T-helper 17 cell (primary cell): ENCODE measurements at regions not wholly inside any gene's neighbourhood (a gene's known extent, or its start where the extent isn't known, plus 50 kb on each side); places are given as distances from the start of the nearest gene placed in this dataset.
"Not testable (repeated sequence)": the region's sequence is repeated elsewhere in the genome, so short reads cannot be mapped to it uniquely, and the experiment has no call there.

Source experiments
- ATAC-seq: fragments of 150-1000 bp; cut with Tn5 transposase; 2 replicates; pipeline ENCODE4 v1.10.0; 2021; ENCODE audit warnings: mild to moderate bottlenecking, moderate library complexity
- DNase-seq, 3 donors: peaks; one replicate each; pipeline versions ENCODE4 v3.0.0 to v3.0.0-alpha.2; 2020 to 2021
- H3K9me3 ChIP-seq: one replicate; pipeline ENCODE4 v1.7.0; 2013; ENCODE audit warnings: low read length, mild to moderate bottlenecking; ENCODE audit not compliant: control insufficient read depth, poor library complexity, severe bottlenecking
- H3K27ac Mint-ChIP-seq: one replicate; pipeline ENCODE4 v1.8.0; 2022; ENCODE audit warnings: mild to moderate bottlenecking, moderate library complexity, mixed read lengths
- H3K27me3 Mint-ChIP-seq: one replicate; pipeline ENCODE4 v1.8.0; 2022; ENCODE audit warnings: mixed read lengths
- H3K36me3 Mint-ChIP-seq: one replicate; pipeline ENCODE4 v1.8.0; 2022; ENCODE audit warnings: low read depth, mixed read lengths
- H3K4me1 Mint-ChIP-seq: one replicate; pipeline ENCODE4 v1.8.0; 2022; ENCODE audit warnings: mild to moderate bottlenecking, mixed read lengths
- H3K4me3 Mint-ChIP-seq: one replicate; pipeline ENCODE4 v1.8.0; 2022; ENCODE audit warnings: mild to moderate bottlenecking, moderate library complexity, mixed read lengths

DNA sequence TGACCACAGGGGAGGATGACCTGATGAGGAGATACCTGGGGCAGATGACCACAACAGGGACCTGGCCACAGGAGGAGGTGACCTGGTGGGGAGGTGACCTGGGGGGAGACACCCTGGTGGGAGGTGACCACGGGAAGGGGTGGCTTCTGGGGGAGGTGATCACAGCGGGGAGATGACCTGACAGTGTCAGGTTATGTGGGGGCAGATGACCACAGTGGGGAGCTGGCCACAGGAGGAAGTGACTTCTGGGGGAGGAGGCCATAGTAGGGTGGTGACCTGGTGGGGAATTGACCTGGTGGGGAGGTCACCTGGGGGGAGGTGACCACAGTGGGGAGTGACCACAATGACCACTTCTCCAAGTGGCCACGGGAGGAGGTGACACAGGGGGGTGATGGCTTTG is 4381.5 kb upstream of the TPTE start:
- H3K4me1 Mint-ChIP-seq, DNase-seq, H3K36me3 Mint-ChIP-seq, ATAC-seq, H3K9me3 ChIP-seq, H3K4me3 Mint-ChIP-seq, H3K27me3 Mint-ChIP-seq, H3K27ac Mint-ChIP-seq: not testable (repeated sequence)

- not testable (repeated sequence) for H3K27ac Mint-ChIP-seq, H3K4me1 Mint-ChIP-seq, H3K27me3 Mint-ChIP-seq, H3K9me3 ChIP-seq, DNase-seq, H3K4me3 Mint-ChIP-seq, ATAC-seq, H3K36me3 Mint-ChIP-seq
These were observed 4380.8 kb upstream of the TPTE start for GRCh38 chr21:6140467-6141137.

DNA sequence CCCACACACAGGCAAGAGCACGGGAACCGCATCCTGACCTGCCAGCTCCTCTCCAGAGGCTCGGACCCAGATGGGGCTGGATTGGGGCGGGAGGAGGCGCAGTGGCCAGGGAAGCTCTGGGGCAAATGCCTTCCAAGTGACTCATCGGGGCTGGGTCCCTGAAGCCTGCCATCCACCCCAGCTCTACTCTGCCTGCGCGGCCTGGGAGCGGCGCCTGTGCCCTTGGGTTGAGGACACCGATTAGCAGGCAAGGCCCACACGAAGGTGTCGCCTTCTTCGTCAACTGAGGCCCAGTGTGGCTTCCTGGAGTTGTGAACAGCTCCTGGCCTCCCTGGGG is 4380.3 kb upstream of the TPTE start:
- DNase-seq, H3K4me3 Mint-ChIP-seq, H3K36me3 Mint-ChIP-seq, H3K27ac Mint-ChIP-seq, ATAC-seq, H3K4me1 Mint-ChIP-seq, H3K27me3 Mint-ChIP-seq, H3K9me3 ChIP-seq: not testable (repeated sequence)

GRCh38 chr21:6153154-6153553 is 4368.2 kb upstream of the TPTE start:
- H3K27ac Mint-ChIP-seq, H3K36me3 Mint-ChIP-seq, H3K27me3 Mint-ChIP-seq, ATAC-seq, H3K4me3 Mint-ChIP-seq, H3K4me1 Mint-ChIP-seq, H3K9me3 ChIP-seq, DNase-seq: not testable (repeated sequence)

- H3K27ac Mint-ChIP-seq, H3K9me3 ChIP-seq, H3K4me1 Mint-ChIP-seq, H3K4me3 Mint-ChIP-seq, DNase-seq, H3K36me3 Mint-ChIP-seq, H3K27me3 Mint-ChIP-seq: not testable (repeated sequence)
- ATAC-seq: peak; percentile 84
These were observed 4366.7 kb upstream of the TPTE start for GRCh38 chr21:6154524-6155320.

- ATAC-seq, H3K4me3 Mint-ChIP-seq, H3K27ac Mint-ChIP-seq, H3K4me1 Mint-ChIP-seq, H3K9me3 ChIP-seq, DNase-seq, H3K36me3 Mint-ChIP-seq, H3K27me3 Mint-ChIP-seq: not testable (repeated sequence)
These were observed 4364.5 kb upstream of the TPTE start for GRCh38 chr21:6156712-6157389.

GRCh38 chr21:6157515-6157914 is 4363.9 kb upstream of the TPTE start:
- ATAC-seq, H3K27ac Mint-ChIP-seq: not testable (repeated sequence)

GRCh38 chr21:6158171-6158570 is 4363.2 kb upstream of the TPTE start:
- DNase-seq, ATAC-seq, H3K4me3 Mint-ChIP-seq, H3K27me3 Mint-ChIP-seq, H3K4me1 Mint-ChIP-seq, H3K36me3 Mint-ChIP-seq, H3K27ac Mint-ChIP-seq, H3K9me3 ChIP-seq: not testable (repeated sequence)

More at GRCh38 chr21:6157515-6157914, 4363.9 kb upstream of the TPTE start:
- not testable (repeated sequence) for H3K27me3 Mint-ChIP-seq, H3K36me3 Mint-ChIP-seq, H3K4me3 Mint-ChIP-seq, H3K9me3 ChIP-seq, H3K4me1 Mint-ChIP-seq, DNase-seq
